HepG2 (cell line): ENCODE measurements at regions not wholly inside any gene's neighbourhood (a gene's known extent, or its start where the extent isn't known, plus 50 kb on each side); places are given as distances from the start of the nearest gene placed in this dataset.

Experiments
- ASH2L ChIP-seq: fragments of 300-600, 200-600 bp; sonication (generic); IDR thresholded peaks from 2 replicates; pipeline ENCODE4 v1.7.0; 2017; ENCODE audit warnings: low read depth, mild to moderate bottlenecking, moderate library complexity, mixed read lengths, low read length; ENCODE audit not compliant: insufficient read length
- EED ChIP-seq: sonication (generic); formaldehyde crosslinking; IDR thresholded peaks from 2 replicates; pipeline ENCODE4 v1.5.0; 2020; ENCODE audit warnings: mild to moderate bottlenecking, missing genetic modification reagents
- EZH2 ChIP-seq: conservative IDR thresholded peaks from 2 replicates; pipeline ENCODE4 v1.6.1; 2012; ENCODE audit warnings: mild to moderate bottlenecking, low read depth, low read length, moderate library complexity
- FOXO1 ChIP-seq: sonication (generic); formaldehyde crosslinking; IDR thresholded peaks from 2 replicates; pipeline ENCODE4 v1.4.0; 2020; ENCODE audit warnings: missing genetic modification reagents
- HOXD1 ChIP-seq: sonication (generic); formaldehyde crosslinking; IDR thresholded peaks from 2 replicates; pipeline ENCODE4 v1.5.0; 2020; ENCODE audit warnings: missing genetic modification reagents
- NFIB ChIP-seq: sonication (generic); formaldehyde crosslinking; IDR thresholded peaks from 2 replicates; pipeline ENCODE4 v1.9.0; 2021; ENCODE audit warnings: missing genetic modification reagents, mild to moderate bottlenecking, borderline replicate concordance
- PHF5A ChIP-seq: IDR thresholded peaks from one replicate; pipeline ENCODE4 v1.6.1; 2018; ENCODE audit warnings: low read depth, missing genetic modification reagents; ENCODE audit not compliant: unreplicated experiment
- POLR2A ChIP-seq, 2 experiments: IDR thresholded peaks; 2 replicates each; pipeline ENCODE4 v1.6.1; 2011; ENCODE audit warnings: low read depth in 2 of 2, low read length in 2 of 2, mild to moderate bottlenecking in 1 of 2, moderate library complexity in 1 of 2; ENCODE audit not compliant: insufficient read depth in 1 of 2
- RARG ChIP-seq: sonication (generic); formaldehyde crosslinking; IDR thresholded peaks from 2 replicates; pipeline ENCODE4 v1.4.0; 2020; ENCODE audit warnings: low read depth, mild to moderate bottlenecking, missing genetic modification reagents
- RFX1 ChIP-seq: fragments of 450-650 bp; IDR thresholded peaks from 2 replicates; pipeline ENCODE4 v1.6.1; 2017
- RFXANK ChIP-seq: IDR thresholded peaks from 2 replicates; pipeline ENCODE4 v1.6.1; 2016
- TFE3 ChIP-seq: IDR thresholded peaks from 2 replicates; pipeline ENCODE4 v1.6.1; 2016
- TRIM24 ChIP-seq: sonication (generic); formaldehyde crosslinking; IDR thresholded peaks from 2 replicates; pipeline ENCODE4 v1.8.0; 2022; ENCODE audit warnings: mild to moderate bottlenecking, missing genetic modification reagents
- ZBED4 ChIP-seq: sonication (generic); formaldehyde crosslinking; IDR thresholded peaks from 2 replicates; pipeline ENCODE4 v1.4.0; 2020; ENCODE audit warnings: missing genetic modification reagents, borderline replicate concordance
- ZBTB20 ChIP-seq: sonication (generic); formaldehyde crosslinking; IDR thresholded peaks from 2 replicates; pipeline ENCODE4 v1.8.1; 2023; ENCODE audit warnings: missing genetic modification reagents, low read depth, mild to moderate bottlenecking, borderline replicate concordance
- ZFP91 ChIP-seq: sonication (generic); formaldehyde crosslinking; IDR thresholded peaks from 2 replicates; pipeline ENCODE4 v1.9.0; 2022; ENCODE audit warnings: missing genetic modification reagents, mild to moderate bottlenecking, borderline replicate concordance
- ZNF530 ChIP-seq: sonication (generic); formaldehyde crosslinking; IDR thresholded peaks from 2 replicates; pipeline ENCODE4 v1.5.0; 2020; ENCODE audit warnings: low read depth, mild to moderate bottlenecking, missing genetic modification reagents
- ZNF562 ChIP-seq: sonication (generic); formaldehyde crosslinking; IDR thresholded peaks from 2 replicates; pipeline ENCODE4 v1.8.0; 2022; ENCODE audit warnings: missing genetic modification reagents, borderline replicate concordance
- ZNF609 ChIP-seq: sonication (generic); formaldehyde crosslinking; IDR thresholded peaks from 2 replicates; pipeline ENCODE4 v1.4.0; 2020; ENCODE audit warnings: mild to moderate bottlenecking, missing genetic modification reagents, borderline replicate concordance

GRCh38 chr5:30605693-30606268, 587.7 kb upstream of the CDH6 start (continued):
- TF ChIP-seq ZBED4 (CRISPR knock-in tag) (peak; percentile 43; the same call in 1 of the 2 replicates), ASH2L (peak; percentile 77), HOXD1 (CRISPR knock-in tag) (peak; percentile 77), TRIM24 (CRISPR knock-in tag) (peak; percentile 59; the same call in 1 of the 2 replicates), RFXANK (no peak), ZNF530 (no peak), POLR2A (IDR thresholded peaks at IDR 0.05; ENCODE audit: insufficient read depth in 1 of 2, low read depth in 2 of 2, low read length in 2 of 2) (no peak), EED (CRISPR knock-in tag) (no peak), PHF5A (no peak), FOXO1 (CRISPR knock-in tag) (peak; percentile 96), TFE3 (peak; percentile 68; the same call in 1 of the 2 replicates), NFIB (no peak), RFX1 (no peak), ZBTB20 (CRISPR knock-in tag) (peak; percentile 96; the same call in 1 of the 2 replicates), ZNF609 (CRISPR knock-in tag) (peak; percentile 97), EZH2 (no peak), ZNF562 (CRISPR knock-in tag) (no peak), ZFP91 (CRISPR knock-in tag) (no peak), RARG (no peak)
